ENCODE measurements at regions not wholly inside any gene's neighbourhood (a gene's known extent, or its start where the extent isn't known, plus 50 kb on each side); places are given as distances from the start of the nearest gene placed in this dataset.

GRCh38 chr5:105922080-105922479 lies 1748.7 kb downstream of the EFNA5 start:
- TF ChIP-seq CTCF (IDR thresholded peaks at IDR 0.05), result no peak
- DNase-seq (ENCODE audit: low spot score), result no peak
- H3K4me3 ChIP-seq, result no peak overlapping the region
- no peak overlapping the region for H3K27ac ChIP-seq

- no peak for DNase-seq (ENCODE audit: low spot score)
- Histone ChIP-seq H3K27ac (no peak overlapping the region), H3K4me3 (no peak overlapping the region)
- TF ChIP-seq CTCF (IDR thresholded peaks at IDR 0.05), result no peak
Measured at GRCh38 chr5:105917189-105917588, 1753.5 kb downstream of the EFNA5 start.

GRCh38 chr5:105907016-105907415 lies 1763.7 kb downstream of the EFNA5 start:
- no peak overlapping the region for H3K4me3 ChIP-seq
- DNase-seq (ENCODE audit: low spot score), result no peak
- no peak for TF ChIP-seq CTCF (IDR thresholded peaks at IDR 0.05)
- no peak overlapping the region for H3K27ac ChIP-seq

- no peak overlapping the region for H3K27ac ChIP-seq
- H3K4me3 ChIP-seq, result no peak overlapping the region
- no peak for DNase-seq (ENCODE audit: low spot score)
- TF ChIP-seq CTCF (IDR thresholded peaks at IDR 0.05), result no peak
Measured at GRCh38 chr5:105905392-105905791, 1765.3 kb downstream of the EFNA5 start.

GRCh38 chr5:105903069-105903468 lies 1767.7 kb downstream of the EFNA5 start:
- no peak for DNase-seq (ENCODE audit: low spot score)
- H3K4me3 ChIP-seq, result no peak overlapping the region
- H3K27ac ChIP-seq, result no peak overlapping the region
- TF ChIP-seq CTCF (IDR thresholded peaks at IDR 0.05), result no peak

- DNase-seq (ENCODE audit: low spot score), result no peak
- no peak overlapping the region for H3K27ac ChIP-seq
- no peak overlapping the region for H3K4me3 ChIP-seq
- no peak for TF ChIP-seq CTCF (IDR thresholded peaks at IDR 0.05)
Measured at GRCh38 chr5:105899726-105900125, 1771.0 kb downstream of the EFNA5 start.

- DNase-seq (ENCODE audit: low spot score), result no peak
- TF ChIP-seq CTCF (IDR thresholded peaks at IDR 0.05), result no peak
- Histone ChIP-seq H3K4me3 (no peak overlapping the region), H3K27ac (no peak overlapping the region)
Measured at GRCh38 chr5:105898183-105898582, 1772.6 kb downstream of the EFNA5 start.
